K562 (cell line): ENCODE measurements at regions not wholly inside any gene's neighbourhood (a gene's known extent, or its start where the extent isn't known, plus 50 kb on each side); places are given as distances from the start of the nearest gene placed in this dataset.

Experiments used
- ATAC-seq: fragments of 200-7000 bp; cut with Tn5 transposase; 3 replicates; pipeline ENCODE4 v1.9.1; 2020; ENCODE audit warnings: moderate library complexity
- BruUV-seq: library from RNA; stranded (reverse); fragments of 400-500 nt; replicated peaks from 2 replicates; lab custom pipeline; 2021; lab: Mats Ljungman, UMichigan
- CTCF ChIA-PET: fragments of 300-600 bp; formaldehyde crosslinking; extraction: SDS; loops from one replicate; lab custom pipeline; 2021; ENCODE audit warnings: low intra/inter-chr PET ratio; lab: Yijun Ruan, JAX
- POLR2A ChIA-PET: fragments of 300-600, 350-650 bp; sonication (Branson Sonifier 250); formaldehyde crosslinking; extraction: SDS; loops from one replicate; lab custom pipeline; 2021; ENCODE audit warnings: antibody characterized with exemption, inconsistent platforms; lab: Yijun Ruan, JAX
- DNase-seq, 4 experiments: peaks; one replicate each; pipeline versions ENCODE4 v3.0.0 to v3.0.0-alpha.2; 2011 to 2018; ENCODE audit warnings: low spot score in 3 of 4, mixed read lengths in 3 of 4; ENCODE audit errors: extremely low read depth in 1 of 4
- FAIRE-seq: peaks from 2 replicates; lab custom pipeline; 2011; peaks lifted over from hg19 to GRCh38; lab: Jason Lieb, UNC
- H2AFZ ChIP-seq: 2 replicates; pipeline ENCODE4 v1.6.0; 2011; ENCODE audit warnings: low read depth, low read length, control low read depth, inconsistent platforms
- H3K27ac ChIP-seq: fragments of 200-600 bp; 3 replicates; pipeline ENCODE4 v1.8.0; 2011; ENCODE audit warnings: low read depth, mild to moderate bottlenecking, control low read depth, inconsistent platforms, low read length, moderate library complexity, mixed read lengths; ENCODE audit errors: extremely low read depth
- H3K27me3 ChIP-seq, 2 experiments: fragments of 300-600 bp in 1 of 2; 2 replicates in 1 of 2; 3 replicates in 1 of 2; pipeline versions ENCODE4 v1.6.0 to v1.8.0; 2011; ENCODE audit warnings: inconsistent platforms in 2 of 2, low read length in 2 of 2, mild to moderate bottlenecking in 1 of 2, mixed read lengths in 1 of 2, moderate library complexity in 1 of 2; ENCODE audit not compliant: control insufficient read depth in 2 of 2, insufficient read depth in 2 of 2
- H3K36me3 ChIP-seq: fragments of 300-600 bp; 3 replicates; pipeline ENCODE4 v1.8.0; 2011; ENCODE audit warnings: mild to moderate bottlenecking, low read length, inconsistent platforms; ENCODE audit not compliant: control insufficient read depth, insufficient read depth
- H3K4me1 ChIP-seq, 2 experiments: fragments of 200-600 bp in 1 of 2; replicated peaks in 1 of 2; 2 replicates in 1 of 2; 3 replicates in 1 of 2; pipeline versions ENCODE4 v1.5.1 to v1.8.0; 2011; ENCODE audit warnings: inconsistent platforms in 2 of 2, low read length in 2 of 2, mild to moderate bottlenecking in 1 of 2, mixed read lengths in 1 of 2, moderate library complexity in 1 of 2; ENCODE audit not compliant: control insufficient read depth in 2 of 2, insufficient read depth in 2 of 2
- H3K4me2 ChIP-seq: 2 replicates; pipeline ENCODE4 v1.6.1; 2011; ENCODE audit warnings: low read length, control low read depth, inconsistent platforms, mixed read lengths; ENCODE audit not compliant: insufficient read depth
- H3K4me3 ChIP-seq: fragments of 200-600 bp; sonication (generic), shearing (Covaris generic); 2 replicates; pipeline ENCODE4 v1.5.1; 2016; ENCODE audit warnings: control low read depth, inconsistent platforms
- H3K79me2 ChIP-seq: fragments of 200-600 bp; 3 replicates; pipeline ENCODE4 v1.8.0; 2011; ENCODE audit warnings: low read length, inconsistent platforms; ENCODE audit not compliant: control insufficient read depth, insufficient read depth
- H3K9ac ChIP-seq, 2 experiments: 2 replicates each; pipeline versions ENCODE4 v1.6.0 to v1.6.1; 2011; ENCODE audit warnings: low read depth in 2 of 2, low read length in 2 of 2, control low read depth in 1 of 2, inconsistent platforms in 1 of 2, mild to moderate bottlenecking in 1 of 2, mixed read lengths in 1 of 2; ENCODE audit not compliant: insufficient read depth in 1 of 2
- H3K9me1 ChIP-seq: one replicate; pipeline ENCODE4 v1.6.0; 2011; ENCODE audit warnings: inconsistent platforms, mild to moderate bottlenecking, low read length, moderate library complexity; ENCODE audit not compliant: control insufficient read depth, insufficient read depth
- H3K9me3 ChIP-seq: replicated peaks from 2 replicates; pipeline ENCODE4 v1.5.1; 2011; ENCODE audit warnings: low read depth, low read length, inconsistent platforms; ENCODE audit not compliant: control insufficient read depth, insufficient read depth
- H4K20me1 ChIP-seq: replicated peaks from 2 replicates; pipeline ENCODE4 v1.6.1; 2011; ENCODE audit warnings: low read length, inconsistent platforms, mixed read lengths; ENCODE audit not compliant: control insufficient read depth, insufficient read depth
- CBX2 ChIP-seq: fragments of 200-600 bp; sonication (generic); IDR thresholded peaks from one replicate; pipeline ENCODE4 v1.6.1; 2012; ENCODE audit warnings: mild to moderate bottlenecking, low read length, inconsistent platforms; ENCODE audit not compliant: insufficient read depth, poor library complexity, severe bottlenecking
- CBX8 ChIP-seq: fragments of 200-600 bp; sonication (generic); IDR thresholded peaks from 2 replicates; pipeline ENCODE4 v1.6.1; 2012; ENCODE audit warnings: borderline replicate concordance, mixed run types, low read depth, mild to moderate bottlenecking, moderate library complexity, mixed read lengths, low read length, control low read depth, inconsistent platforms; ENCODE audit not compliant: poor library complexity, severe bottlenecking; ENCODE audit errors: extremely low read depth
- ESRRA ChIP-seq: fragments of 450-650 bp; IDR thresholded peaks from 2 replicates; pipeline ENCODE4 v1.6.1; 2014; ENCODE audit warnings: low read depth, mild to moderate bottlenecking, moderate library complexity, borderline replicate concordance
- ETV1 ChIP-seq: fragments of 450-650 bp; conservative IDR thresholded peaks from 2 replicates; pipeline ENCODE4 v1.6.1; 2016; ENCODE audit warnings: missing genetic modification characterization, control low read depth, low read depth, missing compliant biosample characterization
- ETV5 ChIP-seq: sonication (generic); formaldehyde crosslinking; IDR thresholded peaks from 2 replicates; pipeline ENCODE4 v1.4.0; 2020; ENCODE audit warnings: low read depth, mild to moderate bottlenecking, missing genetic modification reagents
- FUS ChIP-seq: fragments of 200-400 bp; formaldehyde crosslinking; optimal IDR thresholded peaks from 2 replicates; pipeline ENCODE3; 2017; ENCODE audit warnings: low read depth, low read length
- MAZ ChIP-seq, 2 experiments: fragments of 450-650 bp in 1 of 2; sonication (generic) in 1 of 2; formaldehyde crosslinking; IDR thresholded peaks in 1 of 2; conservative IDR thresholded peaks in 1 of 2; 2 replicates each; pipeline versions ENCODE4 v1.4.0 to v1.5.0; 2020; ENCODE audit warnings: mild to moderate bottlenecking in 1 of 2, missing genetic modification reagents in 1 of 2
- NR2F6 ChIP-seq: fragments of 450-650 bp; formaldehyde crosslinking; IDR thresholded peaks from 2 replicates; pipeline ENCODE4 v1.4.0; 2020; ENCODE audit warnings: mild to moderate bottlenecking
- RNF2 ChIP-seq: sonication (generic); IDR thresholded peaks from 2 replicates; pipeline ENCODE4 v1.6.1; 2016
- STAG1 ChIP-seq: sonication (generic); formaldehyde crosslinking; IDR thresholded peaks from 2 replicates; pipeline ENCODE4 v1.5.0; 2020; ENCODE audit warnings: missing genetic modification reagents, borderline replicate concordance
- TBP ChIP-seq: optimal IDR thresholded peaks from 2 replicates; pipeline ENCODE3; 2011; ENCODE audit warnings: low read depth, low read length, improper control_type of control experiment
- TEAD2 ChIP-seq: fragments of 450-650 bp; IDR thresholded peaks from 2 replicates; pipeline ENCODE4 v1.6.1; 2016; ENCODE audit warnings: missing genetic modification characterization, control low read depth, missing compliant biosample characterization
- ZBTB1 ChIP-seq: sonication (generic); formaldehyde crosslinking; IDR thresholded peaks from 2 replicates; pipeline ENCODE4 v1.8.1; 2023; ENCODE audit warnings: missing genetic modification reagents, low read depth, mild to moderate bottlenecking, borderline replicate concordance
- ZC3H8 ChIP-seq: fragments of 450-650 bp; IDR thresholded peaks from 2 replicates; pipeline ENCODE4 v1.6.1; 2017
- ZFP30 ChIP-seq: fragments of 250-450 bp; sonication (Bioruptor Pico); IDR thresholded peaks from 2 replicates; pipeline ENCODE4 v1.8.0; 2022; ENCODE audit warnings: moderate library complexity, mild to moderate bottlenecking, inconsistent platforms, borderline replicate concordance
- ZFX ChIP-seq: sonication (generic); formaldehyde crosslinking; IDR thresholded peaks from 2 replicates; pipeline ENCODE4 v1.8.0; 2022; ENCODE audit warnings: mild to moderate bottlenecking, missing genetic modification reagents, moderate library complexity
- ZNF184 ChIP-seq: sonication (generic); formaldehyde crosslinking; IDR thresholded peaks from 2 replicates; pipeline ENCODE4 v1.5.0; 2020; ENCODE audit warnings: missing genetic modification reagents
- WGBS: fragments of 100-300 bp; shearing (Covaris generic); methylation state at CpG from one replicate; pipeline ENCODE4 v1.1.6; 2016; ENCODE audit warnings: low coverage, mixed read lengths; ENCODE audit not compliant: insufficient coverage; ENCODE audit errors: missing lambda C conversion rate; 5-methylcytosine and 5-hydroxymethylcytosine counted together
- in situ Hi-C: fragments of 300-500 bp; cut with MboI; formaldehyde crosslinking; loops from 4 replicates; pipeline ENCODE4 v1.15.0; 2018; ENCODE audit warnings: inconsistent platforms, mixed read lengths
- intact Hi-C: fragments of 100-400 bp; cut with micrococcal nuclease; formaldehyde crosslinking; loops from 2 replicates; pipeline ENCODE4 v1.14.2; 2022
- TF ChIP-seq, protein P1 (sequence below): fragments of 250-450 bp; sonication (Bioruptor Pico); IDR thresholded peaks from 2 replicates; pipeline ENCODE4 v1.4.0; 2020; ENCODE audit warnings: mild to moderate bottlenecking, moderate library complexity, borderline replicate concordance
- TF ChIP-seq, protein P2 (sequence below): sonication (generic); formaldehyde crosslinking; IDR thresholded peaks from 2 replicates; pipeline ENCODE4 v1.8.0; 2022; ENCODE audit warnings: missing genetic modification reagents, mild to moderate bottlenecking, borderline replicate concordance

DNA sequence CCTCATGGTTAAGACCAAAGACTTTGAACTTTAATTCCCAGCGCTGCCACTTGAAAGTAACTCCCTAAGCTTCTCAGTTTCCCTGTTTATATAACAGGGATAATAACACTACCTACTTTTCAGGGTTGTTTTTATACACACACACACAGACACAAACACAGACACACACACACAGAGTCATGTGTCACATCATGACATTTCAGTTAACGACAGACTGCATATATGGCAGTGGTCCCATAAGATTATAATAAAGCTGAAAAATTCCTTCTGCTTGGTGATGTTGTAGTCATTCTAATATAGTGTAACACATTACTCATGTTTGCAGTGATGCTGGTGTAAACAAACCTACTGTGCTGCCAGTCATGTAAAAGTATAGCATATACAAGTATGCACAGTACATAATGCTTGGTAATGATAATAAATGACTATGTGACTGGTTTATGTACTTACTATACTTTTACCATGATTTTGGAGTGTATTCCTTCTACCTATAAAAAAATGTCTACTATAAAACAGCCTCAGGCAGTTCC, 89.2 kb upstream of the ITGA4 start (continued):
- TF ChIP-seq ZC3H8 = no peak
- no peak for TF ChIP-seq FUS
- TF ChIP-seq, protein P1, sequence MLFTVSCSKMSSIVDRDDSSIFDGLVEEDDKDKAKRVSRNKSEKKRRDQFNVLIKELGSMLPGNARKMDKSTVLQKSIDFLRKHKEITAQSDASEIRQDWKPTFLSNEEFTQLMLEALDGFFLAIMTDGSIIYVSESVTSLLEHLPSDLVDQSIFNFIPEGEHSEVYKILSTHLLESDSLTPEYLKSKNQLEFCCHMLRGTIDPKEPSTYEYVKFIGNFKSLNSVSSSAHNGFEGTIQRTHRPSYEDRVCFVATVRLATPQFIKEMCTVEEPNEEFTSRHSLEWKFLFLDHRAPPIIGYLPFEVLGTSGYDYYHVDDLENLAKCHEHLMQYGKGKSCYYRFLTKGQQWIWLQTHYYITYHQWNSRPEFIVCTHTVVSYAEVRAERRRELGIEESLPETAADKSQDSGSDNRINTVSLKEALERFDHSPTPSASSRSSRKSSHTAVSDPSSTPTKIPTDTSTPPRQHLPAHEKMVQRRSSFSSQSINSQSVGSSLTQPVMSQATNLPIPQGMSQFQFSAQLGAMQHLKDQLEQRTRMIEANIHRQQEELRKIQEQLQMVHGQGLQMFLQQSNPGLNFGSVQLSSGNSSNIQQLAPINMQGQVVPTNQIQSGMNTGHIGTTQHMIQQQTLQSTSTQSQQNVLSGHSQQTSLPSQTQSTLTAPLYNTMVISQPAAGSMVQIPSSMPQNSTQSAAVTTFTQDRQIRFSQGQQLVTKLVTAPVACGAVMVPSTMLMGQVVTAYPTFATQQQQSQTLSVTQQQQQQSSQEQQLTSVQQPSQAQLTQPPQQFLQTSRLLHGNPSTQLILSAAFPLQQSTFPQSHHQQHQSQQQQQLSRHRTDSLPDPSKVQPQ = no peak
- no peak for TF ChIP-seq ZFX

GRCh38 chr2:181370126-181370525, 87.1 kb upstream of the ITGA4 start:
- ChIA-PET POLR2A (no interaction called here), CTCF (no interaction called here)
- Histone ChIP-seq H3K9ac (no peak overlapping the region), H3K27me3 (no peaks in the 10 kb centered on the region), H3K4me1 (no peaks in the 10 kb centered on the region), H2AFZ (no peak overlapping the region), H3K27ac (no peak overlapping the region), H3K79me2 (no peaks in the 10 kb centered on the region), H3K4me3 (no peak overlapping the region), H3K36me3 (no peaks in the 10 kb centered on the region), H3K4me2 (no peak overlapping the region), H3K9me1 (no peaks in the 10 kb centered on the region), H3K9me3 (no peaks in the 10 kb centered on the region), H4K20me1 (no peaks in the 10 kb centered on the region)
- DNase-seq (no peak), FAIRE-seq (no peak), ATAC-seq (no peak)
- 4% methylated on average over 3 of the region's 3 CpGs for WGBS
- no TSS peak for BruUV-seq
- intact Hi-C loops (no loop called here), in situ Hi-C loops (no loop called here)
- no peak for TF ChIP-seq ZBTB1 (CRISPR knock-in tag)
- no peak for TF ChIP-seq STAG1
- no peak for TF ChIP-seq CBX8
- no peak for TF ChIP-seq MAZ (CRISPR knock-in tag; conservative IDR thresholded peaks at IDR 0.05 in 1 of 2, IDR thresholded peaks at IDR 0.05 in 1 of 2)
- TF ChIP-seq ETV1 (tag) = no peak
- no peak for TF ChIP-seq TBP
- TF ChIP-seq ETV5 = no peak
- no peak for TF ChIP-seq ZC3H8
- no peak for TF ChIP-seq RNF2
- TF ChIP-seq NR2F6 (CRISPR knock-in tag) = no peak
- TF ChIP-seq CBX2 = no peak
- TF ChIP-seq ZFP30 (CRISPR knock-in tag) = no peak
- no peak for TF ChIP-seq TEAD2
- TF ChIP-seq ESRRA = no peak
- TF ChIP-seq, protein P2, sequence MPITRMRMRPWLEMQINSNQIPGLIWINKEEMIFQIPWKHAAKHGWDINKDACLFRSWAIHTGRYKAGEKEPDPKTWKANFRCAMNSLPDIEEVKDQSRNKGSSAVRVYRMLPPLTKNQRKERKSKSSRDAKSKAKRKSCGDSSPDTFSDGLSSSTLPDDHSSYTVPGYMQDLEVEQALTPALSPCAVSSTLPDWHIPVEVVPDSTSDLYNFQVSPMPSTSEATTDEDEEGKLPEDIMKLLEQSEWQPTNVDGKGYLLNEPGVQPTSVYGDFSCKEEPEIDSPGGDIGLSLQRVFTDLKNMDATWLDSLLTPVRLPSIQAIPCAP = no peak
- no peak for TF ChIP-seq ZNF184
